Renal cortical epithelial cell (primary cell): ENCODE measurements at regions not wholly inside any gene's neighbourhood (a gene's known extent, or its start where the extent isn't known, plus 50 kb on each side); places are given as distances from the start of the nearest gene placed in this dataset.
"Not testable (repeated sequence)": the region's sequence is repeated elsewhere in the genome, so short reads cannot be mapped to it uniquely, and the experiment has no call there.

Source experiments
- DNase-seq: peaks from one replicate; pipeline ENCODE4 v3.0.0-alpha.2; 2011; ENCODE audit warnings: low read depth

- DNase-seq = not testable (repeated sequence)
Observed at GRCh38 chr5:11392-11791, 80.6 kb upstream of the PLEKHG4B start.

DNA sequence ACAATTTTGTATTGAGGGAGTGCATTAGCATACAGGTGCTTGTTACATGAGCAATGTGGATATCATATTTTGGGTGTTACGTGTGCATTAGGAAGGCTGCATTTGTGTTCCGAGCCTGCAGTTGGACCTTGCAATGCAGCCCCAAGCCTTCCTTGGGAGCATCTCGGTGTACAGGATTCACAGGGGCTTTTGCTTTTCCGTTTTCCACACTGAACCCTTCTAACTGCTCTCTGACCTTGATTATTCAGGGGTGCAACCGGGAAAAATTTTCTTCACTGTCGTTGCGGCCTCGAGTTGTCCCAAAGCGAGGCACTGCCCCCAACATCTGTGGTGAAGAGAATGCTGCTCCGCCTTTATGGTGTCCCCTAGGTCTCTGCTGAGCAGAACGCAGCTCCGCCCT, 80.1 kb upstream of the PLEKHG4B start:
- no peak for DNase-seq

GRCh38 chr5:13234-13633, 78.7 kb upstream of the PLEKHG4B start:
- DNase-seq = no peak

DNA sequence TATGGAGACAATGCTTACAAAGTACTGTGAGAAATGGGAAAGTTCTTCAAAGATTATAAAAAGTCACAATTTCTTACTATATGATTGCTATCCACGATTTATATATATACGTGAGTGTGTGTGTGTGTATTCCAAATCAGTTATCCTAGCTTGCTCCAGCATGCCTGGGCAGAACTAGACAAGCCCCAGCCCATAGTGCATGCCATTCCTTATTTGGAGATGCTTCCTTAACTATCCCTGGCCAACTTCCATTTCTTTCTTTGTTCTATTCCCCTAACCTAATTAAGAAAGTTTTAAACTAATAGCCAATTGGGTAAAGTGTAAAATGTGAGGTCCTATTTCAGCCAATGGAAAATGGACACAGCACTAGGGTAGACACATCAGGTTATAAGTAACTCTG, 77.3 kb upstream of the PLEKHG4B start:
- DNase-seq = peak; percentile 3

DNA sequence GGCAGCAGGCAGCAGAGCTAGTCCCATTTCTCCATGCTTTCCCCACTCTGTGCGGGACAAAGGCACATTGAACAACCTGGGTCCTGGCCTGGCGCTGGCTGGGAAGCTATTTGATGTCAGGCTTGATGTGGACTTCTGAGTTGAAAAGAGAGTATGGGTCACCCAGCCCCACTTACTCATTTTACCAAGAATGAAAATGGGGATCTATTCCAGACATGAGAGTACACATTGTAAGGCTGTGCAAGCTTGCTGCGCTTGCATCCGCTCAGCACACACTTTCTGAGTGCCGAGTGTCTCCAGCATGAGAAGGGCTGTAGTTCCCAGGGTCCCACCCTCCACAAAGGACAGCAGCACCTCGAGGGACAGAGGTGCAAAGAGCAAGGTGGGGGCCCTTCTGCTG, 71.7 kb upstream of the PLEKHG4B start:
- DNase-seq = not testable (repeated sequence)

- DNase-seq = peak; percentile 6
Observed at GRCh38 chr5:21654-22233, 70.2 kb upstream of the PLEKHG4B start.

DNA sequence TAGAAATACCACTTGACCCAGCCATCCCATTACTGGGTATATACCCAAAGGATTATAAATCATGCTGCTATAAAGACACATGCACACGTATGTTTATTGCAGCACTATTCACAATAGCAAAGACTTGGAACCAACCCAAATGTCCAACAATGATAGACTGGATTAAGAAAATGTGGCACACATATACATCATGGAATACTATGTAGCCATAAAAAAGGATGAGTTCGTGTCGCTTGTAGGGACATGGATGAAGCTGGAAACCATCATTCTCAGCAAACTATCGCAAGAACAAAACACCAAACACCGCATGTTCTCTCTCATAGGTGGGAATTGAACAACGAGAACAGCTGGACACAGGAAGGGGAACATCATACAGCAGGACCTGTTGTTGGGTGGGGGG, 68.1 kb upstream of the PLEKHG4B start:
- DNase-seq = not testable (repeated sequence)

DNA sequence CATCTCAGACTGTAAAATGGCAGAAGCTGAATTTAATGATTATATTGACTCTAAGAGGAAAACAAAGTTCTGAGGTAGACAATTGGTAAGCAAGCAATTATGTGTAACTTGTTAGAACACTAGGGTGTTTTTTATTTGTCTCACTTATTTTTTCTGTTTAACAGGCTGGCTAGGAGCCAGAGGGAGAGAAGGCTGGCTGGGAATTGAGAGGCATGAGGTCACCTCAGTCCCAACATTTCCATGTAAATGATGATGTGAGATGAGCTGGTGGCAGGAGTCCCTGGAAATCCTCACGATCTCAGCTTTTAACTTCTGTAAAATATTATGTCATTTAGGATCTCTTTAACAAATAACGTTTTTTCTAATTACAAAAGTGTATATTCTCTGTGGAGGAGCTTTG, 66.9 kb upstream of the PLEKHG4B start:
- DNase-seq = not testable (repeated sequence)

DNA sequence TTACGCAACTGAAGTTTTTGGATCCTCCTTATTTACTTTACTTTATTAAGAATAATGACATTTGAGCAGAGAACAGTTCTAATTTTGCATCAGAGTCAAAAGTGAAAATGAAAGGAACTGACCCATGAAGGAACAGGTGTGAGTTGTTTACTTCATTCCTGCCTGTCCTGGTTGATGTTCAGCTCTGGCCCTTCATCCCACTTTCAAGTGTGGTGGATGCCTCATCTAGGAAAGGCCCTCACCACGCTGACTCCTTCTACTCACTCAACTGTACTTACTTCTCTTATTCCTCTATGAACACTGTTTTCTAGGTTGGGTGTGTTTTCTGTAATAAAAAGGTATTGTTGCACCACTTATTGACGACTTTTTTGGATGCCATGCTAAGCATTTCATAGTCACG, 61.8 kb upstream of the PLEKHG4B start:
- no peak for DNase-seq

GRCh38 chr5:30556-30955, 61.4 kb upstream of the PLEKHG4B start:
- DNase-seq = not testable (repeated sequence)

DNA sequence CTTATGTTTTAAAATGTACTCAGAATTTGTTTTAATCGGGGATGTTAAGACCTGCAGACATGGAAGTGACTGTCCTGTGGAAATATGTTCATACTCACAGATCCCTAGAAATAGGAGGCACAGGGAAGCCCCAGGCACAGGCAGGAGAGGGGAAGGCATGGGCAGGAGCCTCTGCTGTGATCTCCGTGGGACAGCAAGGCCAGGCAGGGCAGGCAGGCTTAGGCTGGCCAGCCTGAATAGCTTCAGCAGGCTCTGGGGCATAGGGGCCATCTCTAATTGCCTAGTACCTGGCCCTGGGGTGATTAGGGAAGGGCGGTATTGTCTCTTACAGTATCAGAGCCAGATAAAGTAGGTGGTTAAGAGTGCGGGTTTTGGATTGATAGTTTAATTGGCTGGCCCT, 59.8 kb upstream of the PLEKHG4B start:
- no peak for DNase-seq

- not testable (repeated sequence) for DNase-seq
Observed at GRCh38 chr5:35521-35920, 56.4 kb upstream of the PLEKHG4B start.

- DNase-seq = not testable (repeated sequence)
Observed at GRCh38 chr5:37207-37606, 54.8 kb upstream of the PLEKHG4B start.

DNA sequence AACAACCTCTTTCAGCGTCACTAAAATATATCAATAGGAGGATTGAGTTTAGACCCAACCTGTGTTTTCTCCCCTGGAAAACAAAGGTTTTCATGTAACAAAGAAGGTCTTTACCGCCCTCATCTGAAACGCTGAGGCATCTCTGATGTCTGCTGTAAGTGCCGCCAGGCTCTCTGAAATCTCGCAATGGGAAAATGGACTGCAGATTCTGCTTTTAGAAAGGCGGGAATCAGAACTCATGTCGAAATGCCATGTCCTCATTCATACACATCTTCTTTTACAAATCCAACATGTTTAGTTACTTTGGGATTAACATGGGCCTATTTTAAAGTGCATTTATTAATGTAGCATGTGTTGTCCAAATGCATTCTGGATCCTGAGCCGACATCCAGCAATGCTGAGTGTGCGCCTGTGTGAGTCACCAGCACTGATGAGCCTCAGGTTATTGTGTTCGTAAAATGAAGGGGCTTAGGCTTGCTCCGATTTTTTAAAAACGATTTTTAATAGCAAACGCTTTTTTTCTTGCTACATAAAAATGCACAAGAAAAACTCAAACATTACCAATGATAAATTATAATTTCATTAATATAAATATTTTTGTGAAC, 51.9 kb upstream of the PLEKHG4B start:
- no peak for DNase-seq
